MM.1S (cell line): ENCODE measurements at regions not wholly inside any gene's neighbourhood (a gene's known extent, or its start where the extent isn't known, plus 50 kb on each side); places are given as distances from the start of the nearest gene placed in this dataset.

ENCODE experiments used
- EZH2phosphoT487 ChIP-seq: fragments of 300-600 bp; sonication (generic); IDR thresholded peaks from 2 replicates; pipeline ENCODE4 v1.6.1; 2018; ENCODE audit warnings: antibody characterized with exemption, low read length
- TF ChIP-seq, protein P1 (sequence below): fragments of 300-600 bp; sonication (generic); IDR thresholded peaks from 2 replicates; pipeline ENCODE4 v1.5.1; 2016; ENCODE audit warnings: antibody characterized with exemption, low read length, mixed read lengths

DNA sequence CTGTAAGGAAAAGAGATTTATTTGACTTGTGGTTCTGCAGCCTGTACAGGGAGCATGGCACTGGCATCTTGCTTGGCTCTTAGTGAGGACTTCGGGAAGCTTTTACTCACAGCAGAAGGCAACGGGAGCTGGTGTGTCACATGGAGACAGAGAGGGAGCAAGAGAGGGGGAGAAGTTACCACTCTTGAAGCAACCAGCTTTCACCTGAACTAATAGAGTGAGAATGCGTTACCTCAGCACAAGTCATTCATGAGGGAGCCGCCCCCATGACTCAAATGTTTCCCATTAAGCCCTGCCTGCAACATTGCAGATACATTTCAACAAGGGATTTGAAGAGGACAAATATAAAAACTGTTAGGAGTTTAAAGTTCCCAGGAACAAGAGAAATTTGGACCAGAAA lies 190.0 kb downstream of the CYRIA start:
- TF ChIP-seq, protein P1, sequence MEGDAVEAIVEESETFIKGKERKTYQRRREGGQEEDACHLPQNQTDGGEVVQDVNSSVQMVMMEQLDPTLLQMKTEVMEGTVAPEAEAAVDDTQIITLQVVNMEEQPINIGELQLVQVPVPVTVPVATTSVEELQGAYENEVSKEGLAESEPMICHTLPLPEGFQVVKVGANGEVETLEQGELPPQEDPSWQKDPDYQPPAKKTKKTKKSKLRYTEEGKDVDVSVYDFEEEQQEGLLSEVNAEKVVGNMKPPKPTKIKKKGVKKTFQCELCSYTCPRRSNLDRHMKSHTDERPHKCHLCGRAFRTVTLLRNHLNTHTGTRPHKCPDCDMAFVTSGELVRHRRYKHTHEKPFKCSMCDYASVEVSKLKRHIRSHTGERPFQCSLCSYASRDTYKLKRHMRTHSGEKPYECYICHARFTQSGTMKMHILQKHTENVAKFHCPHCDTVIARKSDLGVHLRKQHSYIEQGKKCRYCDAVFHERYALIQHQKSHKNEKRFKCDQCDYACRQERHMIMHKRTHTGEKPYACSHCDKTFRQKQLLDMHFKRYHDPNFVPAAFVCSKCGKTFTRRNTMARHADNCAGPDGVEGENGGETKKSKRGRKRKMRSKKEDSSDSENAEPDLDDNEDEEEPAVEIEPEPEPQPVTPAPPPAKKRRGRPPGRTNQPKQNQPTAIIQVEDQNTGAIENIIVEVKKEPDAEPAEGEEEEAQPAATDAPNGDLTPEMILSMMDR: no peak
- TF ChIP-seq EZH2phosphoT487: no peak
